Skin epidermis (tissue), 12 donors: ENCODE measurements at regions not wholly inside any gene's neighbourhood (a gene's known extent, or its start where the extent isn't known, plus 50 kb on each side); places are given as distances from the start of the nearest gene placed in this dataset.

Source experiments
- H3K27ac ChIP-seq, 21 experiments: fragments of 200-600 bp; sonication (generic) in 11 of 21; one replicate each; pipeline ENCODE4 v1.5.0; 2020; ENCODE audit warnings: mild to moderate bottlenecking in 3 of 21, inconsistent platforms in 2 of 21, moderate library complexity in 2 of 21
- H3K4me3 ChIP-seq, 7 experiments: fragments of 200-600 bp; sonication (generic) in 2 of 7; one replicate each; pipeline ENCODE4 v1.5.0; 2020; ENCODE audit warnings: inconsistent platforms in 2 of 7, mild to moderate bottlenecking in 2 of 7, moderate library complexity in 1 of 7

DNA sequence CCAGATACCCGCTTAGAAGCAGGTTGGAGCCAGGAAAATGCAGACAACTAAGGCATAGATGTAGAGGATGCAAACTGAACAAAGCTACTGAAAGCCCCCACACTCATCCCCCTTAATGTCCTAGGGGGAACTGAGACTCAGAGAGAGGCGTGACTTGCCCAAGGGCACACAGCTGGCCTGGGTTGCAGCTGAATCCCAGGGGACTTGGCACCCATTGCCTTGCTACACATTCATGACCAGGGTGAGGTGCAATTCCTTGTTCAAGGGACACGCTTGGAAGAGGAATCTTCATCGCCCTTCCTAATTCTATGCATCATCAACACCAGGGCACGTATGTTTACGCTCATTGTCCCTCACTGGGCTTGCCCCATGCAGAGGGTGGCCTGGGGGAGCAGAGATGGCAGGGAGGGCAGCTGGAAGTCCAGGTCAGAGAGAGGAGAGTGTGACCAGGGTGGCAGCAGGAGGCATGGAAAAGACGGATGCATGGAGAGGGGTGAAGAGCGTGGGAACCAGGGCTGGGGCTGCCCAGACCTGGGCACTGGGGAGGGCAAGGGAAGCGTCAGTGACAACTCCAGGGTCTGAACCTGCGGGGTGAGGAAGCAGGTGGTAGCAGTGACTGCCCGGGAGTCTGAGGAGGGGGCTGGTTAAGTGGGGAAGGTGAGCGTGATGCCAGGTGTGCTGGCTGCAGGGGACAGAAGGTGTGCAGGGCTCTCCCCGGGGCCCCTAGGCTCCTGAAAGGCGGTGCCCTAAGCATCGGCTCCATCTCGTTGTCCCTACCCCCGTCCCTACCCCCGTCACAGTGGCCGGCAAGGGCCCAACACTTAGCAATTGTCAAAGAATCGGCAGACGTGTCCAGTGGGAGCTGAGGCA lies 267.1 kb upstream of the TNRC6C start:
- no peak overlapping the region for H3K4me3 ChIP-seq
- H3K27ac ChIP-seq, result no peak overlapping the region

DNA sequence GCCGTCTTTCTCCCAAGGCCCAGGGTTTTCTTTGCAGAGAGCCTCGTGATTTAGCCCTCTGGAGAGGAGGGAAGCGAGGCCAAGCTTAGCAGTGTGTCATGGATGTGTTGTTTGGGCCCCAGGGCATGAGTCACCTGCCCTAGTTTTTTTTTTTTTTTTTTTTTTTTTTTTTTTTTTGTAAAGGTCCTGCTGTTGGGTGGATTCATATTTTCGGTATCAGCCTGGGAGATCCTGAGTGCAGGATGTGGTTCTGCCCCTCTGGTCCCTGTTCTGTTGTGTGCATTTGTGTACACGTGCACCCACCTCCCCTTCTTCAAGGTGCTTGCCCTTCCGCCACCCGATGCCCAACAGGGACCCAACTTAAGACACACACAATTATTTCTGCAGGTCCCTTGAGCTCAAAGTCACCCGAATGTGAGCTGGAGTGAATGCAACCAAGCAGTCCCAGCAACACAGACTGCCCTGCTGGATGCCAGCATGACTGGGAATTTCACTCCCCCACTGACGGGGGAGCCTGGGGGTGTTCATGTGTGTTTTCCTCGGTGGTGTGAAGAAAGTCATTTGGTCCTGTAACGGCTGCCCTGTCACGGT lies 265.8 kb upstream of the TNRC6C start:
- Histone ChIP-seq H3K4me3 (no peak overlapping the region), H3K27ac (no peak overlapping the region)

DNA sequence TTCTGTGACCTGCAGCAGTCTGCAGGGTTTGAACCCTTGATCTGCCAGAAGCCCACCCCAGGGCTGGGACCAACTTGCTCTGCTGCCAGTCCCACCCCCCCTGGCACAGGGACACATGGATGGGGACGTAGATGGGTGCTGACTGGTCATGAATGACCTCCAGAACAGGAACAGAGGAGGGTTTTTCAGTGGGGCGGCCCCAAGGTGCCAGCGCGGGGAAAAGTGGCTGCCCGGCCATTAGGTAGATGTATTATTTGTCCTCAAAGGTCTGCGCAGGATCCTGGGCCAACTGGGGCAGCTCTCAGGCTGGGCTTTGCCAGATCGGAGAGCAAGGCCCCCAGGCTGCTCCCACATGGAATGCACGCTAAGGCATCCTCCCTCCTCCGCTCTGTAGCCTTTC lies 265.2 kb upstream of the TNRC6C start:
- Histone ChIP-seq H3K4me3 (no peak overlapping the region), H3K27ac (no peak overlapping the region)

DNA sequence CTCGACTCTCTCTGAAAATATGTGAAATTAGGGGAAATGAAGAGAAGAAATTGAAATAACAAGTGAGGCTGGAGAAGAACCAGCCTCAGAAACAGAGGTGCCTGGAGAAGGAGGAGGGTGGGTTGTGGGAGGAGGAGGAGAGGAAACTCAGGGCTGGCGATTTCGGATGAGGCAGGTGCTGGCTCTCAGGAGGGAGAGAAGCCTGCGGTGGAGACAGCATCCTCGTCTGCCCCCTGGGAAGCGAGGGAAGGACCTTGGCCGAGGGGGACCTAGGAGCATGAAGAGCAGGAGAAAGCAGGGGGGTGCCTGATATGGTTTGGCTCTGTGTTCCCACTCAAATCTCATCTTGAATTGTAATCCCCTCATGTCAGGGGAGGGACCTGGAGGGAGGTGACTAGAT lies 264.7 kb upstream of the TNRC6C start:
- Histone ChIP-seq H3K4me3 (no peak overlapping the region), H3K27ac (no peak overlapping the region)

DNA sequence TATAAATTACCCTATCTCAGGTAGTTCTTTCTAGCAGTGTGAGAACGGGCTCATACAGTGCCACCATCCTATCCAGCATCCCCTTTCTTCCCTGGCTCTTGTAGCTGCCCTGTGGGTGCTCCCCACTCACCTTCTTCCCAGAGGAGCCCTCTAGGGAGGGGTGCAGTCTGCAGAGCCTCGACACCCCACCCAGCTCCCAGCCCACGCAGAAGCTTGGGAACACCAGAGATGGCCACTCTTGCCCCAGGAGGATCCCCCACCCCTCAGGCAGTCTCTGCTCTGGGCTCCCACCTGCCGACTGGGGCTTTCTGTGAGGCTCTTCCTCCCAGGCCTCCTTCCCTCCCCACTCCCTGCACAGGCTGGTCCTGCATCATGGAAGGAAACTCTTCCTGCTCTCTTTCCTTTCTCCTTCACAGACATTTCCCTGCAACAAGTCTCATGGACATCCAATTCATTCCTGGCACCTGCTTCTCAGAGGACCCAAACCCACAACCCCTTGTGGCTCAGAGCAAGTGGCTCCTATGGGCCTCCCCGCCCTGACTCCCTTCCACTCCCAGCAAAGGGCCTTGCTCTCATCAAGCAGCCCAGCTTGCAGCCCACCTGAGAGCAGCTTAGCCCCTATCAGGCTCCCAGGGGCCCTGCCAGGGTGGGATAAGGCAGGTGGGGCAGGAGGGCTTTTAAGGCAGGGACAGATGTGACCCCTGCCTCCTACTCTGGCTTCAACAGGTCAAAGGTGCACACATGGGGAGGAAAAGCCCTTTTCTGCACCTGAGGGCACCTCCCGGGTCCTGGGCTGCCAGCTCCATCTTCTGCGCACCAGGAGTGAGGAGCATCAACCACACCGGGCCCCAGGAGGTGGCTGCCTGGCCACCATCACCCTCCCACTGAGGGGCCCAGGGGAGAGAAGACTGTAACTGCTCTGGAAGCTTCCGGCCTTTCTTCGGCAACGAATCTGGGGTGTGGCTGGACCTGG lies 263.8 kb upstream of the TNRC6C start:
- Histone ChIP-seq H3K4me3 (no peak overlapping the region), H3K27ac (no peak overlapping the region)

DNA sequence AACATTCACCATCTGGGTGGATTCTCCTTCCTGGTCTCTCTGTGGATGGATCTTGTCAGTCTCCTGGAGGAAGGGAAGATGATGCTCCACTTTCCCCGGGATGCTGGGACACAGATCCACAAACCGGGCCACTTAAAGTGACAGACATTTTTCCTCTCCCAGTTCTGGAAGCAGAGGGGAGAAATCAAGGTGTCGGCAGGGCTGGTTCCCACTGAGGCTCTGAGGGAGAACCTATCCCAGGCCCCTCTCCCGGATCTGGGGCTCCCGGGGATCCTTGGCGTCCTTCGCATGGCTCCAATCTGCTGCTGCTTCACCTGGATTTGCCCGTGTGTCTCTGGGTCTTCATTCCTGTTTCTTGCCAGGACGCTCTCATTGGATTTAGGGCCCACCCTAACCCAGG lies 263.1 kb upstream of the TNRC6C start:
- Histone ChIP-seq H3K27ac (no peak overlapping the region), H3K4me3 (no peak overlapping the region)

DNA sequence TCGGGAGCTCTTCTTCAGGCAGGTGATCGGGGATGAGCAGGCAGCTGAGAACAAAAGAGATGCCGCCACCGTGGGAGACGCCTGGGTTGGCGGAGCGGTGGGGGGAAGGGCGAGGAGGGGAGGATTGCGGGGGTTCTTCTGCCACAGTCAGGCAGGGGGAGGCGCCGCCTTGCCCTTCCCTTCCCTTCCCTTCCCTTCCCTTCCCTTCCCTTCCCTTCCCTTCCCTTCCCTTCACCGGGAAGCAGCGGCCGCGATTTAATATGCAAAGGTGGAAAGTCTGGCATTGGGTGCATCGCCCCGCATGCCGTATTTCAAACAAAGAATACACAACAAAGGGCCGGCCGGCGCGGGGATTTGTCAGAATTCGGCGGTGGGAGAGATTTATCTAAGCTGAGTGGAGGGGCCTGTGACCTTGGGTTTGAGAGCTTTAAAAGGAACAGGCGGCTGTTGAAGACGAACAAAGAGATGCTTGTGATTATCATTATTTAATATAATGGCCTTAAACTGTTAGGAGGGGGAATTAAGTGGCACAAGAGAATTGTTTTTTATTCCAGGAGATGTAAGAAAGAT lies 262.3 kb upstream of the TNRC6C start:
- no peak overlapping the region for H3K4me3 ChIP-seq

DNA sequence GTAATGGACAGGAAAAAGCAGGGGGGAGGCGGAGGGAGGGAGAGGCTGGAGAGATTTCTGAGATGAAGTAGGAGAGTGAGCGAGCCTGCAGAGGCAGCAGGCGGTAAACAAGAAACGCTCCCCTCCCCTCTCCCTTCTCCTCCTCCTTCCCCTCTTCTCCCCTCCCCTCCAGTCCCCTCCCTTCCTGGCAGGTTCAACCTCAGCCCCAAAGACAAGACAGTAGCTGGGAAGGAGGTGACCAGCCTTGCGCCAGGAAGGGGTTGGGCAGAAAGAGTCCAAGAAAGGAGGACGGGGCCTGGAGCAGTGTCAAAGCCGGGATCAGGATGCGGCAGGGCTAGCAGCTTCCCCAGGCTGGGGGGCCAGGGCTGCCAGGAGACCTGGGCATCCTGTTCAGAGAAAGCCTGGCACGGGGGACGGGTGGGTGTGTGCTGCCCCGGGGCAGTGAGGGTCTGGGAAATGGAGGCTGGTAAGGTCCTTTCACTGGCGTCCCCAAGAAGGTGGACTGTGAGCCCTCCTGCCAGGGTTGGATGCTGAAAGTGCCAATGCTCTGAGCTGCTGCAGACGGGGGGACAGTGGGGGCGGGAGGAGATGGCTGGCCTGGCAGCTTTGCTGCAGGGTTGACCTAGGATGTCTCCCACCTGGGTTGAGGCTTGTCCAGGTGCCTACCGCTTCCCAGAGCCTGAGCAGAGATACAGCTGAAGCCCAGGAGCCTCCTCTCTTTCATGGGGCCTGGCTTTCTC lies 261.6 kb upstream of the TNRC6C start:
- Histone ChIP-seq H3K27ac (no peak overlapping the region), H3K4me3 (no peak overlapping the region)

More for the DNA sequence above, 262.3 kb upstream of the TNRC6C start:
- no peak overlapping the region for H3K27ac ChIP-seq

DNA sequence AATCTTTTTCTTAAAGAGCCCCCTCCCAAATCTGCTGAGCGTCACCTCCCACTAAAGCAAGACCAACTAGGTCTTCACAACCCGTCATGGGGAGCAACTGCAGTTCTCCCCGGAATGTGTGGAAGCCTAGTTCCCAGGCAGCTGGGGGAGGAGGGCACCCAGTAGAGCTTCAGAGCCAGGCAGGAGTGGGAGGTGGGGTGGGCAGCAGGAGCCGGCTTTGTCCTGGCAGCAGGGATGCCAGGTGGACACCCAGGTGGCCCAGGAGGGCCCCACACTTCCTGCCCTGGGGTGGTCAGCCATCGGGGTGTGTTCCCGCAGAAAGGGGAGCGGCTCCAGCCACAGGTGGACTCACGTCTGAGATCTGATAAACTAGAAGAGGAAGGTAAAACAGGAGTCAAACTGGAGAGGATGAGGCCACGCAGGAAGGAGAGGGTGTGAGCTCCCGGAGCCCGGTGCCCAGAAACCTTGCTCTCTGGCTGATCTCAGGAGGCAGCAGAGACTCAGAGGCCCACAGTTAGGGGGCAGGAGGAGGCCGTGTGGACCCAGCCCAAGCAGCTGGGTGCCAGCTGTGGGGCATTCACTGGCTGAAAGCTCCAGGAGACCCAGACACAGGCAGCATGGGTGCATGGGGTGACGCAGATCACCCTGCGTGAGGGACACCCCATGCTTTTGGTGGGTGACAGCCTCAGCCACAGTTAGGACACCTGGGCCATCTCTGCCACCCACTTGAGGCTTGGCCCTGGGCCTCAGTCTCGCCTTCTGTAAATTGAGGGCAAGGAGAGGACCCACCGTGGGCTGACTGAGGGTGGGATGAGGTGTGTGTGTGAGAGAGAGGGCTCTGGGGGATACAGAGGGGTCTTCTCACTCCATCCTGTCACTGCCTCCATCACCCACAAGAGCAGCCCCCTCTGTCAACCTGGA lies 260.8 kb upstream of the TNRC6C start:
- H3K27ac ChIP-seq, result no peak overlapping the region

DNA sequence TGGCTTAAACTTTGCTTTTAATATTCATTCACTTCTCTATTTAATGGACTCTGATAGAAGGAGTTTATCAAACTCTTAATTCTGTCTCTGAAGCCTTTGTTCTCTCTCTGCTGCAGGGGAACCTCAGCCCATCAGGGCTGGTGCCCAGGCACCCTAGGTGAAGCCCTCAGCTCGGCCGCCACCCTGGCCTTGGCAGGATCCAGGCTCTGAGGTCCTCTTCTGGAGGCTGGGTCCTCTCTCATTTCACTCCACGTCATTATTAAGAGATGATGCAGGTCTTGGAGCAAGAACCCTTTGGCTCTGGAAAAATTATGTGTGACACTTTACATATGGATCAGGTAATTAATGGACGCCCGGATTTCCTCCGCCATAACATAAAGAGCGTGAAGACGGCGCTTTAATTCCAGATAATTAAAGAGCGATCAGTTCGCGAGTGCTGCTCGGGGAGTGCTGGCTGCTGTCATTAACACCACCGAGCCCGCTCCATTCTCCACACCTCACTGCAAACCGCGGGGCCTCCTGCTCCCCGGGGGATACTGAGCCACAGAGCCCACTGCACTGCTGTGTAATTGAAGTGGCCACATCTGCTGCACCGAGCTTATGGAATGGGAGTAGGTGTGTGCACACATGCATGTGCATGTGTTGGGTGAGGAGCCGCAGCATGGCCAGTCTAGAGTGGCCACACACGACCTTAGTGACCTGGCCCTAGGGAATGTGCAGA lies 259.4 kb upstream of the TNRC6C start:
- Histone ChIP-seq H3K27ac (no peak overlapping the region), H3K4me3 (no peak overlapping the region)

More for the DNA sequence above, 260.8 kb upstream of the TNRC6C start:
- no peak overlapping the region for H3K4me3 ChIP-seq

DNA sequence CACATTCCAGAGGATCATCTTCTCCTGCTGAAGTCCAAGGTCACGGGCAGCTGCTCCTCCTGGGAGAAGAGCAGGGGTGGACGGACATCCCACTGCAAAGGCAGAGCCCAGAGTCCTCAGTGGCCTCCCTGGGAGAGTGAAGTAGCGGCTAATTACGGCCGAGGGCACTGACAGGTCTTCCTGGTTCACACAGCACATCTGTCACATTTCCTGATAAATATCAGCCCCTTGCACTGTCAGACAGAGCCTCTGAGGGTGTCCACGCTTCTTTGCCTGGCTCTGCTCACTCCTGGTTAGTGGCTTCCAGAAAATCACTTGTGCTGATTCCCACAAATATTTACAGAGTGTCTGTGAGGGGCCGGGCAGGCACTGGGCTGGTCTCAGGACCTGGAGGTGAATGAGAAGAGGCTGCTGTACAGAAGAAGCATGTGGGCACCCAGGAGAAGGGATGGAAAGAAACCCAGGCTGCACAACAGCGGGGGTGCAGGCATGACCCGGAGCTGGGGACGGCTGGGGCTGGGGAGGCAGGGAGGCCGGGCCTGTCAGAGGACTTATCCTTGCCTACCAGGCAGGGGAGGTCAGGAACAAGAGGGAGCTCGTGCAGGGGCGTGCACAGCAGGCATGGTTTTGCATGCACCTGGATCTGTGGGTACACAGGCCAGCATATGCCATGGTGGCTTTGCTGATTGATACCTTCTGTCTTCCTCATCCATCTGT lies 258.2 kb upstream of the TNRC6C start:
- Histone ChIP-seq H3K4me3 (no peak overlapping the region), H3K27ac (no peak overlapping the region)

DNA sequence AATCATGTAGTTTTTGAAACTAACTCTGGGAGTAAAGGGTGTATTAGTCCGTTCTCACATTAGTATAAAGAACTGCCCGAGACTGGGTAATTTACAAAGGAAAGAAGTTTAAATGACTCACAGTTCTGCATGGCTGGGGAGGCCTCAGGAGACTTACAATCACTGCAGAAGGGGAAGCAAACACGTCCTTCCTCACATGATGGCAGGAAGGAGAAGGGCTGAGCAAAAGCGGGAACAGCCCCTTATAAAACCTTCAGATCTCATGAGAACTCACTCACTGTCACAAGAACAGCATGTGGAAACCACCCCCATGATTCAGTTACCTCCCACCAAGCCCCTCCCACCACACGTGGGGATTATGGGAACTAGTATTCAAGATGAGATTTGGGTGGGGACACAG lies 256.5 kb upstream of the TNRC6C start:
- Histone ChIP-seq H3K27ac (no peak overlapping the region), H3K4me3 (no peak overlapping the region)

DNA sequence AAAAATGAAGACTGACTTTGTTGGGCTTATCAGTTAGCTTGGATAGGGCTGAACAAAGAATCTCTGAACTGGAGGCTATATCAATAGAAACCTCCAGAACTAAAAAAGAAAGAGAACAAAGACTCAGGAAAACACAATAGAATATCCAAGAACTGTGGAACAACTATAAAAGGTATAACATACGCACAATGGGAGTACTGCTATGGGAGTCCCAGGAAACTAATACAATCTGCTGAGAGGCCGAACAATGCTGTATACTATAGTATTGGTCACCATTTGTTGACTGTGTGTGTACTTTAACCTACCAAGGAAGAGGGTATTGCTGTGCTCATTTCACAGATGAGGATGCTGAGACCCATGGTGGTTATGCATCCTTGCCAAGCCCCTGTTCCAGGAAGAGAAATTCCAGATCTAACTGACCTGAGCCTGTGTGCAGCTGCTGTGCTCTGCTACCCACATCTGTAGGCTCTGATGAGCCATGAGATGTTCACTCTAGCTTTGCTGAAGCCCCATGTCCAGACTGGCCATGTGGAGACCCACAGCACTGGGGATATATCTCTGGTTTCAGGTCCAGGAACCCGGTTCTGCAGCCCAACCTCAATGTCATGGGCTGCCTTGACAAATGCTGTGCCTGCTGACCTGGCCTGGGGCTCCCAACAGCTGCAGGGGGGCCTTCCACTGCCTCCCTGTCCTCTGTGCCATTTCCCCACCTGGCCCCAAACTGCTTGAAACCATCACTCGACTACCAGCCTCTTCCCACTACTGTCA lies 254.3 kb upstream of the TNRC6C start:
- Histone ChIP-seq H3K4me3 (no peak overlapping the region), H3K27ac (no peak overlapping the region)

DNA sequence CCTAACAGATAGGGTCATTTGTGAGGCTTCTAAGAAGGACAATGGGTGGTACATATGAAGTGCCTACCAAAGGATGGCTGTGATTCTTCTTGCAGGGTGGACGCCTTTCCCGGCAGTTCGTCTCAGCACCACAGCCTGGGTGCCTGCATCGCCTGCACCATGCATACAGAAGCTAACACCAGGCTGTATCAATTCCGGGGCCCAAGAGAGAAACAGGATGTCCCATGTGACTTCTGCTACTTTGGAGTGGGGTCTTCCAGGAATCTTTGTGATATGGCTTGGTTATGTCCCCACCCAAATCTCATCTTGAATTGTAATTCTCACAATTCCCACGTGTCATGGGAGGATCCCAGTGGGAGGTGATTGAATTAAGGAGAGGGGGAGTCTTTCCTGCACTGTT lies 251.6 kb upstream of the TNRC6C start:
- no peak overlapping the region for H3K27ac ChIP-seq
- no peak overlapping the region for H3K4me3 ChIP-seq

DNA sequence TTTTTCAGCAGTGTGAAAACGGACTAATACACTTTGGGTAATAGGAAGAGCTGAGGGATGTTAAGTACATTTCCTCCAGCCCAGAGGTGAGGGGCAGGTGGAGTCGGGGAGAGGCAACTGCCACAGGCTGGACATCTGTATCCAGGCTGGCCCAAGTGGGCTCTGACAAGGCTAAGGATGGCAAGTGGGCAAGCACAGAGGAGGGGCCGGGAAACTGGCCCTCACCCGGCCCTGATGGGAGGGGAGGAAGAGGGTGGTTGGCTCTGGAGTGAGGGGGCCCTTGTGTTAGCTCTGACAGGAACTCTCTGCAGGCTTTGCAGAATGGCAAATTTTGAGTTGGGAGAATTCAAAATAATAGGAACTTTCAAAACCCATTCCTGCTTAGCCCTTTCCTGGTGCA lies 251.0 kb upstream of the TNRC6C start:
- no peak overlapping the region for H3K4me3 ChIP-seq
- H3K27ac ChIP-seq, result no peak overlapping the region

DNA sequence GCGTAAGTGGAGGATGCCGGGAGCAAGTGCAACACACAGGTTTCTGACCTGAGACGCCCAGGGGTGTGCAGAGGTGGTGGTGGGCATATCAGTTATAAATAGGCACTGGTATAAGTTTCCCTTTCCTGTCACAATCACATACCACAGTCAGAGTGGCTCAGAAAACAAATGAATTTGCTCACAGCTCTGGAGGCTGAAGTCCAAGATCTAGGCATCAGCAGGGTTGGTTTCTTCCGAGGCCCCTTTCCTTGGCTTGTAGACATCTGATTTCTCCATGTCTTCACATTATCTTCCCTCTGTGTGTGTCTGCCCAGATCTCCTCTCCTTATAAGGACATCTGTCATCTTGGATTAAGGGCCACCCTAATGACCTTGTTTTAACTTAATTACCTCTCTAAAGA lies 250.5 kb upstream of the TNRC6C start:
- Histone ChIP-seq H3K27ac (no peak overlapping the region), H3K4me3 (no peak overlapping the region)
